NCI-H1105 (cell line): ENCODE measurements at regions not wholly inside any gene's neighbourhood (a gene's known extent, or its start where the extent isn't known, plus 50 kb on each side); places are given as distances from the start of the nearest gene placed in this dataset.
"Not testable (repeated sequence)": the region's sequence is repeated elsewhere in the genome, so short reads cannot be mapped to it uniquely, and the experiment has no call there.

Experiments used
- DNase-seq: peaks from one replicate; lab custom pipeline; 2025; lab: John Stamatoyannopoulos, UW

- no peak for DNase-seq
Observed at GRCh38 chr16:48004141-48004695, 151.6 kb downstream of the ABCC12 start.

DNA sequence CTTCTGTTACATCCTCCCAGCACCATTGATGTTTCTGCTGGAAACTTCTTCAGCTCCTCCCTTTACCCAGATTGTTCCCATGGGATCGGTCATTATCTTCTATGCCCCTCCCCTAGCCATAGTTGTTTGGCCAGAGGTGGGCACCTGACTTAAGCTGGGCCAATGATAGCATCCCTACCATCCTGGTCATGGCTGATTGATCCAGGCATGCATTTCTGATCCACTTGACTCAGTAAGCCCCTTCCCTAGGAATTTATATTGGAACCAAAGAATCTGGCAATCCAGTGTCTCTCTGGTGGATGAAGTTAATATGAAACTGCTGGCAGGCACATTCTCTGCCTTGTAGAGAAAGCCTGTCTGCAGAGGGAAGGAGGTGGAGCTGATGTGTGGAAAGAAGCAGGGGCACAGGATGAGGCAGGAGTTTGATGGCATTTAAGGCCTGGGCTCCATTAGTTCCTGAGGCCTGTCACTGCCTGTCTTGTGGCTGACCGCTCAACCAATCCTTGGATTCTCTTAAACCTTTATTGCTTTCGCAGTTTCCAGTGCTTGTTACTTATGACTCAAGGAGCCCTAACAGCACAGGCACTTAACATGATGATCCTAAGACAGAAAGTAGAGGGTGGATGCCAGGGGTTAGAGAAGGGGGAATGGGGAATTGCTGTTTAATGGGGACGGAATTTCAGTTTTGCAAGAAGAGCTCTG is 152.4 kb downstream of the ABCC12 start:
- no peak for DNase-seq

GRCh38 chr16:48001324-48001895 is 154.4 kb downstream of the ABCC12 start:
- DNase-seq, result no peak

DNA sequence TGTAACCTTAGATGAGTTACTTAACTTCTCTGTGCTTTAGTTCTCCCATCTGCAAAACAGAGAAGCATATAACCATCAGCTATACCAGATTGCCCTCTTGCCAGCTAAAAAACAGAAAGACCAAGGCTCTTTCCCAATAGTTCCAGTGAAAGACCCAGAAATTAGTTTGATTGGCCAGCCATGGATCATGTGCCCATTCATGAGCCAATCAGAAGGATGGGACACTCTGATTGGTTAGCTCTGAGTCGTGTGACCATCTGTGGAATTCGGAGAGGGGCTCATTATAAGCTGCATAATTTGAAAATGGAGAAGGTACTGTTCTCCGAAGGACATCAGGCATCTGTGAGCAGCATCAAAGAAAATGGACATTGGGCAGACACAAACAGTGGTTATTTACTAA is 155.2 kb downstream of the ABCC12 start:
- DNase-seq, result no peak

DNA sequence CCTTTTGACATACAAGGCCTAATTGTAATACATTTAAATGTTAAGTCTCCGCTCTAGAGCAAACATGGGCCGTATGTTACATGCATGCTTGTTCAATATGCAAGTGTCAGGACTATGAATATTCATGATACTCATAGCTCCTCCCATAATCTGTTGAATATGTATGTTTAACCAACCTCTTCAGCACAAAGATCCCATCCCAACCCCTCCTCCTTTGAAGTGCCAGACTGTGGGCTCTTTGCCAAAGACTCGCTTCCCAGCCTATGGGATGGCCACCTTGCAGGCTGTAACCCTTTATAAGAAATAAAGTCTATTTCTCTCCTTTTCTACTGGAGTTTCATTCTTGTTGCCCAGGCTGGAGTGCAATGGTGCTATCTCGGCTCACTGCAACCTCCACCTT is 156.2 kb downstream of the ABCC12 start:
- DNase-seq, result no peak

- DNase-seq, result no peak
Observed at GRCh38 chr16:47995354-47995753, 160.4 kb downstream of the ABCC12 start.

GRCh38 chr16:47991491-47991890 is 164.3 kb downstream of the ABCC12 start:
- DNase-seq, result no peak

GRCh38 chr16:47990676-47991075 is 165.1 kb downstream of the ABCC12 start:
- no peak for DNase-seq

DNA sequence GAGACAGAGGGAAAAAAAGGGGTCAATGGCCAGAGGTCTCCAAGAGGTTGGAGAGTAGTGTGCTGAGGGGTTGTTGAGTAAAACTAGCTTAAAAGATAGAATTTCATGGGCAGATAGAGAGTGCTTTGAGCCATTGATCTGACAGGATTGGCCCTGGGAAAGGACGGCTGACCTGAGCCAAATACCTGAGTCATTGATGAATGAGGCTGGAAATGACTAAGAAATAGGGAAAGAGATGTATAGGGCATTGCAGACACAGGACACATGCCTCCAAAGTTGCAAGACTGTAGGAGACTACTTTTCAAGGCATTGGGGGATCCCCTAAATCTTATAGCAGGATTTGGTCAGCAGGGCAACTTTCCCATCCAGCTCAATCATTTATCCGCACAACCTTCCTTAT is 168.7 kb downstream of the ABCC12 start:
- no peak for DNase-seq

DNA sequence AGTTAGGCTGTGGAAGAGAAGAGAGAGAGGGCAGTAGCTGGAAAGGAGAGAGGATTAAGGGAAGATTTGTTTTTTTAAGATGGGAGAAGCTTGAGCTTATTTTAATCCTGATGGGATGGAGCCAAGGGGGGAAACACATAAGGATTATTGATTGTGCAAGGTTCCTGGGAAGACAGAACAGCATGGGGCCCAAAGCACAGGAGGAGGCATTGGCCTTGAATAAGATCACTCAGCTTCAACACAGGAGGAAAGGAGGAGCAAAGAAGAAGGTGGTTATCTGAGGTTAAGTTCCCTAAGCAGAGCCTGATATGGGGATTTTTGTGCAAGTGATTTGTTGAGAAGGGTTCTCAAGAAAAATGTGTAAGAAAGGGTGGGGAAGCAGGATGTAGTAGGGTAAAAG is 169.8 kb downstream of the ABCC12 start:
- no peak for DNase-seq

DNA sequence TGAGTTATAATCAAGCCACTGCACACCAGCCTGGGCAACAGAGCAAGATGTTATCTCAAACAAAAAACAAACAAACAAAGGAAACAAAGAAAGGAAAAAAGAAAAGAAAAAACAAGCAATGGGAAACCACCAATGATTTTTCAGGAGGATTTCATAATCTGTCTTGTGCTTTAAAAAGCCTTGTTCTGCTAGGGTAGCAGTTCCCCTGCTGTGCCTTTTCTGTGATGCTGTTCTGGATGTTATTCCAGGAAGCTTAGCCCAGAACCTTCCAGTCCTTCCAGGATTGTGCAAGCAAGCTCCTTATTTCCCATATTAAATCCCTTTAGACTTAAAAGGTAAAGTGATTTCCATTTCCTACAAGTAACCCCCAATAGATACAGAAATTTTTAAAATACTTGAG is 171.1 kb downstream of the ABCC12 start:
- DNase-seq, result no peak

- no peak for DNase-seq
Observed at GRCh38 chr16:47983999-47984580, 171.7 kb downstream of the ABCC12 start.

DNA sequence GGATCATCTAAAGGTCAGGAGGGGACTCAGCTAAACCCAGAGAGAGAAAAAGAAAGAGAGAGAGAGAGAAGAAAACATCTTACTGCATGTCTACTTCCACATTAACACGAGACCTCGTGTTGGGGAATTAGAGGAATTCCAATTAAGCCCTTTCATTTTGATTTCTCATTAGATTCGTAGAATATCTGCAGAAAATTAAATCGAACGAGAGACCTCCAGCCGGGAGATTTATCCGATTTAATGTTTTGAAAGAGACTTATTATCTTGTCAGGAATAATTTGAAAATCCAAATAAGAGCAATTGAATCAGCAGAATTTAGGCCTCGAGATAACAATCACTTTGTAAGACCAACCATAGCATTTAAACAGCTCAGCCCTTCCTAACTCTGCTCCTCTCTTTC is 175.6 kb downstream of the ABCC12 start:
- DNase-seq, result no peak

DNA sequence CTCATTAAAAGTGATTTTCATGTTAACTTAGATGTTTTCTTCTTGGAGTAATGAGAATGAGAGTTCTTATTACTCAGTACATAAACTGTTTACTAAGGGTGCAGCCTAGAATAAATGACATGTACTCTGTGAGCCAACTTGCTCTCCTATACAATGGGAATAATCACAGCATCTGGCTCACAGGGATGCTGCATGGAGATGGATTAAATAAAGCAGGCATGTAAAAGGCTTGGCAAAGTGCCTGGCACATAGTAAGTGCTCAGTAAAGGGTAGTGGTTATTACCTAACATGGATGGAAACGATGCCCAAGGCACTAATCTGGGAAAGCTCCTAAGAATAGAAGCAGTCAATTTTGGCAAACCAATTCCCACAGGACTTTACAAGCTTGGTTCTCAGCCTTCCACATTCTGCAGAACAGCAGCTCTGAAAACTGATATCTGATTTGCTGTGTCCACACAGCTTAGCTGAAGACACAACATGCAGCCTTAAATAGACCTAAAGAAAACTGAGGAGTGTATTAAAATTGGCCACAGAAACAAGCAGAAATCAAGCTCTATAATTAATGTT is 176.1 kb downstream of the ABCC12 start:
- DNase-seq, result no peak

DNA sequence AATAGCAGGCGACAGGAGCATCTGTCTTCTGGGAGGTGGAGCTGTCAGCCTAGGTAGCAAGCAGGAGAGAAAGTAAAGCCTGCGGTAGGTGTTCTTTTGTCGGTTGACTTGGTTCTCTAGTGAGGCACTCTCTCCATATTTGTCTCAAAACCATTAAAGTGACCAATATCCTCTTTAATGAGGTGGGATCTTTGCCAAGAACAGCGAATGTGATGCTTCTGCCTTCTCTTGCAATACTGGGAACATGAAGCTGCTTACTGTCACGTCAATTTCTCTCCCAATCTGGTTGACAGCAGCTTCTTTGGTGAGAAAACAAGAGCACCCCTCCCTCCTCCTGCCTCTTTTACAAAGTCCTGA is 176.7 kb downstream of the ABCC12 start:
- DNase-seq, result no peak

- no peak for DNase-seq
Observed at GRCh38 chr16:47978491-47979163, 177.2 kb downstream of the ABCC12 start.

DNA sequence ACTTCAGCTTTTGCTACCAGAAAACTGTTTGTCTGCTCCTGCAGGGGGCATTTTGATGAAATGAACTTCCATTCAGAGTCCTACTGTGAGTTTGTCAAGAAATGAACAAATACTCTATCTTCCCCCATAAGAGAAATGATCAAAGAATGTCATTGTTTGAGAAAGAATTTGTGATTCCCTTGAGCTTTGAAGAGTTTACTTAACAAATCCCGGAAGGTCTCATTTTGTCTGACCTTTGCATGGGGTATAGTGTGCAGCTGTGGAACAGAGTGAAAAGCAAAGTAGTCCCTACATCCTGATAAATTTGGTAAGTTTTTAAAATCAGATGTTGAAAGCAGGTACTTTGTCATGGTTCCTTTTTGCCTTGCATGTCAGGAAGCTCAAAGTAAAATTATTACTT is 178.0 kb downstream of the ABCC12 start:
- DNase-seq, result no peak

DNA sequence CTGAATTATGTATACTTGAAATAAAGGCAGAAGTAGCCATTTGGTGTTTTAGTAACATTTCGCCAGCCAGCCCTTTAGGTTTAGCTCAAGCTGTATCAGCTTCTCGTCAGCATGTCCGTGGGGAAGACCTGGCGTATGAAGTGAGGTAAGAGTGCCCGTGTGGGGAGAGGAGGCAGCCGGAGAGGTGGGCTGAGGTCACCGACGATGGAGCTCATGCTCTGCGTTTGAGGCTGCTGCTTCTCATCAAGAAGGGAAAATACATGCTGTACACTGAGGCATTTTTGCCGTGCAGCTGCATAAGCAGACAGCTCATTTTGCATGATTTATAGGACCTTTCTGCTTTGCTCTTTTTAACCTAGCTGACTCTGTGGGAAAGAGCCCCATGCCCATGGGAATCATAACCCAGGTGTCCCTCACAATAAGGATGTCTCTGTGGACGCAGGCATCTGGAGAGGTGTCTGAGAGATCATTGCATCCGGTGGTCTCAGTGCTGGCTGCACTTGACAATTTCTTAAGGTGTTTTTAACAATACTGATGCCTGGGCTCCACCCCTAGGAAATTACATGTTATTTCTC is 179.1 kb downstream of the ABCC12 start:
- no peak for DNase-seq

- not testable (repeated sequence) for DNase-seq
Observed at GRCh38 chr16:47974971-47975370, 180.8 kb downstream of the ABCC12 start.

- DNase-seq, result no peak
Observed at GRCh38 chr16:47973552-47973951, 182.2 kb downstream of the ABCC12 start.

GRCh38 chr16:47972246-47972985 is 183.4 kb downstream of the ABCC12 start:
- no peak for DNase-seq

- DNase-seq, result no peak
Observed at GRCh38 chr16:47971225-47971624, 184.6 kb downstream of the ABCC12 start.
